CD4-positive, alpha-beta T cell (primary cell): ENCODE measurements at regions not wholly inside any gene's neighbourhood (a gene's known extent, or its start where the extent isn't known, plus 50 kb on each side); places are given as distances from the start of the nearest gene placed in this dataset.

Experiments used
- ATAC-seq: fragments of 200-7000 bp; cut with Tn5 transposase; one replicate; pipeline ENCODE4 v1.10.0; 2022; ENCODE audit warnings: mild to moderate bottlenecking; ENCODE audit not compliant: poor library complexity
- CTCF ChIA-PET: fragments of 350-600 bp; sonication (Branson Sonifier 250); formaldehyde crosslinking; loops from one replicate; lab custom pipeline; 2021; ENCODE audit warnings: antibody characterized with exemption, inconsistent platforms; lab: Charles Lee
- POLR2A ChIA-PET: fragments of 350-600 bp; sonication (Branson Sonifier 250); formaldehyde crosslinking; loops from one replicate; lab custom pipeline; 2021; ENCODE audit warnings: antibody characterized with exemption, inconsistent platforms; lab: Charles Lee
- DNase-seq, 14 experiments: peaks; one replicate each; pipeline ENCODE4 v3.0.0-alpha.2; 2013 to 2020; ENCODE audit warnings: mixed read lengths in 2 of 14
- H3K27ac ChIP-seq, 2 donors: one replicate each; pipeline versions ENCODE4 v1.5.1 to v1.7.0; 2013; ENCODE audit warnings: low read length in 2 of 2, low read depth in 1 of 2, mild to moderate bottlenecking in 1 of 2
- H3K27me3 ChIP-seq, 2 experiments: 1 replicate in 1 of 2; 2 replicates in 1 of 2; pipeline versions ENCODE4 v1.6.1 to v1.7.0; 2013; ENCODE audit warnings: low read length in 2 of 2, control low read depth in 1 of 2, mild to moderate bottlenecking in 1 of 2, moderate library complexity in 1 of 2; ENCODE audit not compliant: insufficient read depth in 2 of 2, control insufficient read depth in 1 of 2
- H3K36me3 ChIP-seq: one replicate; pipeline ENCODE4 v1.6.1; 2013; ENCODE audit warnings: low read length, control low read depth; ENCODE audit not compliant: insufficient read depth
- H3K4me1 ChIP-seq: one replicate; pipeline ENCODE4 v1.6.1; 2013; ENCODE audit warnings: low read length, control low read depth; ENCODE audit not compliant: insufficient read depth
- H3K4me3 ChIP-seq: one replicate; pipeline ENCODE4 v1.5.1; 2013; ENCODE audit warnings: mild to moderate bottlenecking, low read length, moderate library complexity
- H3K9me3 ChIP-seq, 2 experiments: 1 replicate in 1 of 2; 2 replicates in 1 of 2; pipeline versions ENCODE4 v1.6.1 to v1.7.0; 2013; ENCODE audit warnings: low read length in 2 of 2, mild to moderate bottlenecking in 2 of 2, control low read depth in 1 of 2, moderate library complexity in 1 of 2; ENCODE audit not compliant: control insufficient read depth in 1 of 2, insufficient read depth in 1 of 2
- H3K27ac Mint-ChIP-seq: one replicate; pipeline ENCODE4 v1.8.0; 2020; ENCODE audit warnings: mixed read lengths
- H3K27me3 Mint-ChIP-seq: one replicate; pipeline ENCODE4 v1.8.0; 2021; ENCODE audit warnings: mixed read lengths
- H3K36me3 Mint-ChIP-seq: one replicate; pipeline ENCODE4 v1.8.0; 2021; ENCODE audit warnings: low read depth, mixed read lengths
- H3K4me1 Mint-ChIP-seq: one replicate; pipeline ENCODE4 v1.8.0; 2021; ENCODE audit warnings: low read depth, mixed read lengths
- H3K4me3 Mint-ChIP-seq: one replicate; pipeline ENCODE4 v1.8.0; 2020; ENCODE audit warnings: mild to moderate bottlenecking, mixed read lengths
- H3K9me3 Mint-ChIP-seq: one replicate; pipeline ENCODE4 v1.8.0; 2020; ENCODE audit warnings: mixed read lengths
- intact Hi-C, 2 experiments: fragments of 100-400 bp; cut with DNase I in 1 of 2; cut with micrococcal nuclease in 1 of 2; formaldehyde crosslinking; loops; one replicate each; pipeline versions ENCODE4 v1.15.1 to v1.9.0; 2023 to 2025; cut with DNase I, micrococcal nuclease
- TF ChIP-seq, protein P1 (sequence below): fragments of 200-600 bp; IDR thresholded peaks from one replicate; pipeline ENCODE4 v1.8.0; 2022; ENCODE audit warnings: antibody characterized with exemption, mild to moderate bottlenecking

DNA sequence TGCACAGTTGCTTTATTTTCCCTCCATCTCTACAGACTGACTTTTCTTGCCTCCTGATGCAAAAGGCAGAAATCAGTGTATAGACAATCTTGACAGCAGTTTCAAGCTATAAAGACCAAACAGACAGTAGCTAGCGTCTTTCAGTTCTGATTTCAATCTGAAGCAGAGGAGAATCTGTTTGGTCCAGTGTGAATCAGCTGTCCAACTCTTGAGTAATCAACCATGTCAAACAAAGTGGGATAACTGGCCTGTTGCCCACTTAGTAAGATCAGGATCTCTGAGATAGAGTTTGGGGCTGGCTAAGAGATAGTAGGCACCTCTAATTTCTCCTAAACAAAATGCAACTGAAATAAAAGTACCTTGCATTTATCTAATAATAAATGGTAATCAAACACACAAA is 797.4 kb upstream of the FBXO33 start:
- intact Hi-C loops: no loop called here
- no peaks in the 10 kb centered on the region for H3K36me3 Mint-ChIP-seq
- Histone ChIP-seq H3K4me3 (no peak overlapping the region), H3K4me1 (no peaks in the 10 kb centered on the region), H3K9me3 (peaks cover 0 to 3% of the 10 kb centered on the region in 2 experiments), H3K36me3 (no peaks in the 10 kb centered on the region), H3K27ac (no peak overlapping the region), H3K27me3 (no peaks in the 10 kb centered on the region)
- no peak overlapping the region for H3K27ac Mint-ChIP-seq
- H3K4me3 Mint-ChIP-seq: no peak overlapping the region
- TF ChIP-seq, protein P1, sequence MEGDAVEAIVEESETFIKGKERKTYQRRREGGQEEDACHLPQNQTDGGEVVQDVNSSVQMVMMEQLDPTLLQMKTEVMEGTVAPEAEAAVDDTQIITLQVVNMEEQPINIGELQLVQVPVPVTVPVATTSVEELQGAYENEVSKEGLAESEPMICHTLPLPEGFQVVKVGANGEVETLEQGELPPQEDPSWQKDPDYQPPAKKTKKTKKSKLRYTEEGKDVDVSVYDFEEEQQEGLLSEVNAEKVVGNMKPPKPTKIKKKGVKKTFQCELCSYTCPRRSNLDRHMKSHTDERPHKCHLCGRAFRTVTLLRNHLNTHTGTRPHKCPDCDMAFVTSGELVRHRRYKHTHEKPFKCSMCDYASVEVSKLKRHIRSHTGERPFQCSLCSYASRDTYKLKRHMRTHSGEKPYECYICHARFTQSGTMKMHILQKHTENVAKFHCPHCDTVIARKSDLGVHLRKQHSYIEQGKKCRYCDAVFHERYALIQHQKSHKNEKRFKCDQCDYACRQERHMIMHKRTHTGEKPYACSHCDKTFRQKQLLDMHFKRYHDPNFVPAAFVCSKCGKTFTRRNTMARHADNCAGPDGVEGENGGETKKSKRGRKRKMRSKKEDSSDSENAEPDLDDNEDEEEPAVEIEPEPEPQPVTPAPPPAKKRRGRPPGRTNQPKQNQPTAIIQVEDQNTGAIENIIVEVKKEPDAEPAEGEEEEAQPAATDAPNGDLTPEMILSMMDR: no peak
- H3K27me3 Mint-ChIP-seq: no peaks in the 10 kb centered on the region
- POLR2A ChIA-PET: no interaction called here
- ATAC-seq: no peak
- H3K9me3 Mint-ChIP-seq: peaks cover 15% of the 10 kb centered on the region
- DNase-seq: no peak
- CTCF ChIA-PET: interaction anchor here (0.6 kb wide), 1 partner anchor 54 kb away, joined by 3 read pairs; no protein-coding TSS in a partner anchor
- H3K4me1 Mint-ChIP-seq: no peaks in the 10 kb centered on the region

DNA sequence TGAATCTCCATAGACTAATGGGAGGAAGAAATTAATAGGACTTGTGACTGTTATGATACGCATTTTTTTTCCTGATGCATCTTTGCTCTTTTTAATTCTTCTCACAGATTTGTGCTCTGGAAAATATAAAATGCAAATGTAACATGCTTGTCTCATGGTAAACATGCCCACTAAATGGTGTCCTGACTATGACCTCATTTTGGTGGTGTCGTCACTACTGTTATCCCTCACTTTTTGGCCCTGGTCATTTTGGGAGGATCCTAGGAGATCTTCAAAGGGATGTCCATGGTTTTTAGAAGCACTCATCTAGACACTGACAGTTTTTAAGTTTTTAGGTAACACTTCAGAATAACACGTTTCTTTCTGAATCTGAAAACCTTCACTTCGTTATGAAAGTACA is 790.8 kb upstream of the FBXO33 start:
- ChIA-PET POLR2A (no interaction called here), CTCF (no interaction called here)
- no peaks in the 10 kb centered on the region for H3K36me3 ChIP-seq
- Mint-ChIP-seq H3K4me3 (no peak overlapping the region), H3K9me3 (peaks cover 20% of the 10 kb centered on the region), H3K27me3 (no peaks in the 10 kb centered on the region), H3K27ac (no peak overlapping the region), H3K4me1 (no peaks in the 10 kb centered on the region), H3K36me3 (no peaks in the 10 kb centered on the region)
- H3K27me3 ChIP-seq: no peaks in the 10 kb centered on the region
- TF ChIP-seq, protein P1: no peak
- H3K9me3 ChIP-seq: no peaks in the 10 kb centered on the region
- no peaks in the 10 kb centered on the region for H3K4me1 ChIP-seq
- ATAC-seq (no peak), DNase-seq (no peak)
- intact Hi-C loops: no loop called here
- no peak overlapping the region for H3K4me3 ChIP-seq
- H3K27ac ChIP-seq: no peak overlapping the region

DNA sequence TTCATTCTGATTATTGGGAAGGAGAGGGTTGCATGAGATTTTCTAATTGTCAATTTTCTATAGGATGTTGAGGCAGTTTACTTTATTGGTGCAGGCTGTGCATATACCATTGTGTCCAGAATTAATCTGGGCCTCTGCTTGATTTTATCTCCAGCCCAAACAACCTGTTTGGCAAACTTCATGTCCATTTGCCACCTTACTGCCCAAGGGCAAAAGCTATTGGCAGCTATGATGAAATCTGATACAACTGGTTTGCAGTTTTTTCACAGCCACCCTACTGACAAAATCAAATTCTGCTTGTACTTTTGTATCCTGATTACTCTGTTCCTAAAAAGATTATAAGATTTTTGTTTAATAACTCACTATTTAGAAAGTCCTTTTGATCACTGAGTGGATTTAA is 789.2 kb upstream of the FBXO33 start:
- DNase-seq (no peak), ATAC-seq (no peak)
- peaks cover 17% of the 10 kb centered on the region for H3K9me3 Mint-ChIP-seq
- no peak overlapping the region for H3K27ac Mint-ChIP-seq
- POLR2A ChIA-PET: no interaction called here
- Histone ChIP-seq H3K4me1 (no peaks in the 10 kb centered on the region), H3K27ac (no peak overlapping the region), H3K9me3 (peaks cover 0 to 9% of the 10 kb centered on the region in 2 experiments), H3K36me3 (no peaks in the 10 kb centered on the region), H3K27me3 (no peaks in the 10 kb centered on the region), H3K4me3 (no peak overlapping the region)
- H3K27me3 Mint-ChIP-seq: no peaks in the 10 kb centered on the region
- intact Hi-C loops: no loop called here
- H3K4me1 Mint-ChIP-seq: no peaks in the 10 kb centered on the region
- no peaks in the 10 kb centered on the region for H3K36me3 Mint-ChIP-seq
- no peak overlapping the region for H3K4me3 Mint-ChIP-seq
- CTCF ChIA-PET: no interaction called here
- TF ChIP-seq, protein P1: no peak
